ENCODE measurements at regions not wholly inside any gene's neighbourhood (a gene's known extent, or its start where the extent isn't known, plus 50 kb on each side); places are given as distances from the start of the nearest gene placed in this dataset.

- TF ChIP-seq, protein P1, sequence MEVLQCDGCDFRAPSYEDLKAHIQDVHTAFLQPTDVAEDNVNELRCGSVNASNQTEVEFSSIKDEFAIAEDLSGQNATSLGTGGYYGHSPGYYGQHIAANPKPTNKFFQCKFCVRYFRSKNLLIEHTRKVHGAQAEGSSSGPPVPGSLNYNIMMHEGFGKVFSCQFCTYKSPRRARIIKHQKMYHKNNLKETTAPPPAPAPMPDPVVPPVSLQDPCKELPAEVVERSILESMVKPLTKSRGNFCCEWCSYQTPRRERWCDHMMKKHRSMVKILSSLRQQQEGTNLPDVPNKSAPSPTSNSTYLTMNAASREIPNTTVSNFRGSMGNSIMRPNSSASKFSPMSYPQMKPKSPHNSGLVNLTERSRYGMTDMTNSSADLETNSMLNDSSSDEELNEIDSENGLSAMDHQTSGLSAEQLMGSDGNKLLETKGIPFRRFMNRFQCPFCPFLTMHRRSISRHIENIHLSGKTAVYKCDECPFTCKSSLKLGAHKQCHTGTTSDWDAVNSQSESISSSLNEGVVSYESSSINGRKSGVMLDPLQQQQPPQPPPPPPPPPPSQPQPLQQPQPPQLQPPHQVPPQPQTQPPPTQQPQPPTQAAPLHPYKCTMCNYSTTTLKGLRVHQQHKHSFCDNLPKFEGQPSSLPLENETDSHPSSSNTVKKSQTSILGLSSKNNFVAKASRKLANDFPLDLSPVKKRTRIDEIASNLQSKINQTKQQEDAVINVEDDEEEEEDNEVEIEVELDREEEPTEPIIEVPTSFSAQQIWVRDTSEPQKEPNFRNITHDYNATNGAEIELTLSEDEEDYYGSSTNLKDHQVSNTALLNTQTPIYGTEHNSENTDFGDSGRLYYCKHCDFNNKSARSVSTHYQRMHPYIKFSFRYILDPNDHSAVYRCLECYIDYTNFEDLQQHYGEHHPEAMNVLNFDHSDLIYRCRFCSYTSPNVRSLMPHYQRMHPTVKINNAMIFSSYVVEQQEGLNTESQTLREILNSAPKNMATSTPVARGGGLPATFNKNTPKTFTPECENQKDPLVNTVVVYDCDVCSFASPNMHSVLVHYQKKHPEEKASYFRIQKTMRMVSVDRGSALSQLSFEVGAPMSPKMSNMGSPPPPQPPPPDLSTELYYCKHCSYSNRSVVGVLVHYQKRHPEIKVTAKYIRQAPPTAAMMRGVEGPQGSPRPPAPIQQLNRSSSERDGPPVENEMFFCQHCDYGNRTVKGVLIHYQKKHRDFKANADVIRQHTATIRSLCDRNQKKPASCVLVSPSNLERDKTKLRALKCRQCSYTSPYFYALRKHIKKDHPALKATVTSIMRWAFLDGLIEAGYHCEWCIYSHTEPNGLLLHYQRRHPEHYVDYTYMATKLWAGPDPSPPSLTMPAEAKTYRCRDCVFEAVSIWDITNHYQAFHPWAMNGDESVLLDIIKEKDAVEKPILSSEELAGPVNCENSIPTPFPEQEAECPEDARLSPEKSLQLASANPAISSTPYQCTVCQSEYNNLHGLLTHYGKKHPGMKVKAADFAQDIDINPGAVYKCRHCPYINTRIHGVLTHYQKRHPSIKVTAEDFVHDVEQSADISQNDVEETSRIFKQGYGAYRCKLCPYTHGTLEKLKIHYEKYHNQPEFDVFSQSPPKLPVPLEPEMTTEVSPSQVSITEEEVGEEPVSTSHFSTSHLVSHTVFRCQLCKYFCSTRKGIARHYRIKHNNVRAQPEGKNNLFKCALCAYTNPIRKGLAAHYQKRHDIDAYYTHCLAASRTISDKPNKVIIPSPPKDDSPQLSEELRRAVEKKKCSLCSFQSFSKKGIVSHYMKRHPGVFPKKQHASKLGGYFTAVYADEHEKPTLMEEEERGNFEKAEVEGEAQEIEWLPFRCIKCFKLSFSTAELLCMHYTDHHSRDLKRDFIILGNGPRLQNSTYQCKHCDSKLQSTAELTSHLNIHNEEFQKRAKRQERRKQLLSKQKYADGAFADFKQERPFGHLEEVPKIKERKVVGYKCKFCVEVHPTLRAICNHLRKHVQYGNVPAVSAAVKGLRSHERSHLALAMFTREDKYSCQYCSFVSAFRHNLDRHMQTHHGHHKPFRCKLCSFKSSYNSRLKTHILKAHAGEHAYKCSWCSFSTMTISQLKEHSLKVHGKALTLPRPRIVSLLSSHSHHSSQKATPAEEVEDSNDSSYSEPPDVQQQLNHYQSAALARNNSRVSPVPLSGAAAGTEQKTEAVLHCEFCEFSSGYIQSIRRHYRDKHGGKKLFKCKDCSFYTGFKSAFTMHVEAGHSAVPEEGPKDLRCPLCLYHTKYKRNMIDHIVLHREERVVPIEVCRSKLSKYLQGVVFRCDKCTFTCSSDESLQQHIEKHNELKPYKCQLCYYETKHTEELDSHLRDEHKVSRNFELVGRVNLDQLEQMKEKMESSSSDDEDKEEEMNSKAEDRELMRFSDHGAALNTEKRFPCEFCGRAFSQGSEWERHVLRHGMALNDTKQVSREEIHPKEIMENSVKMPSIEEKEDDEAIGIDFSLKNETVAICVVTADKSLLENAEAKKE (CRISPR knock-in tag; IDR thresholded peaks at IDR 0.05), result no peak
- no peak for TF ChIP-seq ZNF114 (CRISPR knock-in tag; IDR thresholded peaks at IDR 0.05)
These were observed 343.0 kb upstream of the THRB start (continued) for GRCh38 chr3:24837601-24838000.

DNA sequence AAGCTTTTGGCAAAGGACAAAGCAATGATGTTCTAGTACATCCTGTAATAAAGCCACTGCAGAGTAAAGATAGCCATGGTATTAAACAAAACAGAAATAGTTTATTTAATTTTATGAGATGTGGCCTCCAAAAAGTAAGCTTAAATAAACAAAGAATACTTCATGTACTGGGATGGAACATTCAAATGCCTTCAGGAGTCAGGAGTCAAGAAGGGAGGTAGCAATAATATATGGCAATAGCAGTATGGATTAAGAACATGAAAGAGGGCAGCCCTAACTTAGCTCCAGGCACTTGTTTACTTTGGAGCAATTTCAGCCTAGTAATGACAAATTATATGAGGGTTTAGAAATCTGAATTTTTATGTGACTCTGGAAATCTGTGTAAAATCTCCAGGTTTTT, 343.9 kb upstream of the THRB start:
- no peak overlapping the region for H3K4me2 ChIP-seq
- no peaks in the 10 kb centered on the region for H3F3A ChIP-seq (replicated peaks; ENCODE audit: low read depth)
- H3K4me1 ChIP-seq (ENCODE audit: insufficient read depth), result no peaks in the 10 kb centered on the region
- H3K9me2 ChIP-seq (ENCODE audit: insufficient read depth), result no peaks in the 10 kb centered on the region
- no peaks in the 10 kb centered on the region for H4K20me1 ChIP-seq (replicated peaks; ENCODE audit: insufficient read depth)
- Mint-ChIP-seq H3K4me1 (peaks cover 10% of the 10 kb centered on the region), H3K27ac (no peak overlapping the region), H3K36me3 (ENCODE audit: low read depth) (no peaks in the 10 kb centered on the region), H3K27me3 (ENCODE audit: insufficient read depth, low read depth, poor library complexity) (no peaks in the 10 kb centered on the region), H3K9me3 (no peaks in the 10 kb centered on the region), H3K4me3 (no peak overlapping the region)
- H2AFZ ChIP-seq, result no peak overlapping the region
- no peak overlapping the region for H3K4me3 ChIP-seq
- no peak overlapping the region for H3K27ac ChIP-seq (ENCODE audit: low read depth)
- no peaks in the 10 kb centered on the region for H3K36me3 ChIP-seq (ENCODE audit: insufficient read depth)
- ATAC-seq (no peak), DNase-seq (ENCODE audit: low spot score) (no peak)
- no peaks in the 10 kb centered on the region for H3K79me2 ChIP-seq (replicated peaks; ENCODE audit: insufficient read depth)
- no peaks in the 10 kb centered on the region for H3K27me3 ChIP-seq (ENCODE audit: insufficient read depth)
- TF ChIP-seq, protein P2, sequence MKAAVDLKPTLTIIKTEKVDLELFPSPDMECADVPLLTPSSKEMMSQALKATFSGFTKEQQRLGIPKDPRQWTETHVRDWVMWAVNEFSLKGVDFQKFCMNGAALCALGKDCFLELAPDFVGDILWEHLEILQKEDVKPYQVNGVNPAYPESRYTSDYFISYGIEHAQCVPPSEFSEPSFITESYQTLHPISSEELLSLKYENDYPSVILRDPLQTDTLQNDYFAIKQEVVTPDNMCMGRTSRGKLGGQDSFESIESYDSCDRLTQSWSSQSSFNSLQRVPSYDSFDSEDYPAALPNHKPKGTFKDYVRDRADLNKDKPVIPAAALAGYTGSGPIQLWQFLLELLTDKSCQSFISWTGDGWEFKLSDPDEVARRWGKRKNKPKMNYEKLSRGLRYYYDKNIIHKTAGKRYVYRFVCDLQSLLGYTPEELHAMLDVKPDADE (IDR thresholded peaks at IDR 0.05), result no peak
- TF ChIP-seq JUNB (IDR thresholded peaks at IDR 0.05; ENCODE audit: unreplicated experiment), result no peak
- TF ChIP-seq NANOG (IDR thresholded peaks at IDR 0.05; ENCODE audit: borderline replicate concordance), result no peak
- TF ChIP-seq, protein P3, sequence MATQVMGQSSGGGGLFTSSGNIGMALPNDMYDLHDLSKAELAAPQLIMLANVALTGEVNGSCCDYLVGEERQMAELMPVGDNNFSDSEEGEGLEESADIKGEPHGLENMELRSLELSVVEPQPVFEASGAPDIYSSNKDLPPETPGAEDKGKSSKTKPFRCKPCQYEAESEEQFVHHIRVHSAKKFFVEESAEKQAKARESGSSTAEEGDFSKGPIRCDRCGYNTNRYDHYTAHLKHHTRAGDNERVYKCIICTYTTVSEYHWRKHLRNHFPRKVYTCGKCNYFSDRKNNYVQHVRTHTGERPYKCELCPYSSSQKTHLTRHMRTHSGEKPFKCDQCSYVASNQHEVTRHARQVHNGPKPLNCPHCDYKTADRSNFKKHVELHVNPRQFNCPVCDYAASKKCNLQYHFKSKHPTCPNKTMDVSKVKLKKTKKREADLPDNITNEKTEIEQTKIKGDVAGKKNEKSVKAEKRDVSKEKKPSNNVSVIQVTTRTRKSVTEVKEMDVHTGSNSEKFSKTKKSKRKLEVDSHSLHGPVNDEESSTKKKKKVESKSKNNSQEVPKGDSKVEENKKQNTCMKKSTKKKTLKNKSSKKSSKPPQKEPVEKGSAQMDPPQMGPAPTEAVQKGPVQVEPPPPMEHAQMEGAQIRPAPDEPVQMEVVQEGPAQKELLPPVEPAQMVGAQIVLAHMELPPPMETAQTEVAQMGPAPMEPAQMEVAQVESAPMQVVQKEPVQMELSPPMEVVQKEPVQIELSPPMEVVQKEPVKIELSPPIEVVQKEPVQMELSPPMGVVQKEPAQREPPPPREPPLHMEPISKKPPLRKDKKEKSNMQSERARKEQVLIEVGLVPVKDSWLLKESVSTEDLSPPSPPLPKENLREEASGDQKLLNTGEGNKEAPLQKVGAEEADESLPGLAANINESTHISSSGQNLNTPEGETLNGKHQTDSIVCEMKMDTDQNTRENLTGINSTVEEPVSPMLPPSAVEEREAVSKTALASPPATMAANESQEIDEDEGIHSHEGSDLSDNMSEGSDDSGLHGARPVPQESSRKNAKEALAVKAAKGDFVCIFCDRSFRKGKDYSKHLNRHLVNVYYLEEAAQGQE (IDR thresholded peaks at IDR 0.05; ENCODE audit: unreplicated experiment), result no peak
- TF ChIP-seq EZH2 (IDR thresholded peaks at IDR 0.05; ENCODE audit: low read depth, unreplicated experiment), result no peak
- no peak for TF ChIP-seq CREB1 (CRISPR knock-in tag; IDR thresholded peaks at IDR 0.05; ENCODE audit: low read depth)
- TF ChIP-seq STAT1 (IDR thresholded peaks at IDR 0.05; ENCODE audit: unreplicated experiment), result no peak
- no peak for TF ChIP-seq ZNF331 (CRISPR knock-in tag; IDR thresholded peaks at IDR 0.05; ENCODE audit: low read depth)
- TF ChIP-seq EZH2phosphoT487 (IDR thresholded peaks at IDR 0.05; ENCODE audit: unreplicated experiment), result no peak
- TF ChIP-seq CTCF (conservative IDR thresholded peaks at IDR 0.05; ENCODE audit: low read depth in 2 of 2), result no peak
